H9 (cell line): ENCODE measurements at regions not wholly inside any gene's neighbourhood (a gene's known extent, or its start where the extent isn't known, plus 50 kb on each side); places are given as distances from the start of the nearest gene placed in this dataset.

Experiments
- DNase-seq: peaks from one replicate; pipeline ENCODE4 v3.0.0-alpha.2; 2017
- H2AFZ ChIP-seq: one replicate; pipeline ENCODE4 v1.6.1; 2013; ENCODE audit warnings: mild to moderate bottlenecking, low read length, control low read depth, moderate library complexity
- H2AK5ac ChIP-seq: 2 replicates; pipeline ENCODE4 v1.6.1; 2013; ENCODE audit warnings: low read length, control low read depth, mixed read lengths; ENCODE audit not compliant: insufficient read length
- H2BK120ac ChIP-seq: one replicate; pipeline ENCODE4 v1.6.1; 2013; ENCODE audit warnings: low read depth, mild to moderate bottlenecking, low read length, control low read depth, inconsistent platforms; ENCODE audit not compliant: poor library complexity, severe bottlenecking
- H2BK12ac ChIP-seq: 2 replicates; pipeline ENCODE4 v1.6.1; 2013; ENCODE audit warnings: low read length, control low read depth, mixed read lengths, low read depth; ENCODE audit not compliant: insufficient read length
- H2BK15ac ChIP-seq: 2 replicates; pipeline ENCODE4 v1.6.1; 2013; ENCODE audit warnings: low read depth, low read length, control low read depth
- H2BK20ac ChIP-seq: one replicate; pipeline ENCODE4 v1.6.1; 2013; ENCODE audit warnings: low read depth, mild to moderate bottlenecking, low read length, control low read depth, inconsistent platforms; ENCODE audit not compliant: poor library complexity, severe bottlenecking
- H2BK5ac ChIP-seq: 2 replicates; pipeline ENCODE4 v1.6.1; 2013; ENCODE audit warnings: low read length, control low read depth, mixed read lengths; ENCODE audit not compliant: insufficient read length
- H3K14ac ChIP-seq: 2 replicates; pipeline ENCODE4 v1.6.1; 2013; ENCODE audit warnings: low read length, control low read depth; ENCODE audit not compliant: insufficient read depth
- H3K18ac ChIP-seq: 2 replicates; pipeline ENCODE4 v1.6.1; 2013; ENCODE audit warnings: low read depth, mild to moderate bottlenecking, mixed read lengths, low read length, control low read depth; ENCODE audit not compliant: insufficient read length
- H3K23ac ChIP-seq: 2 replicates; pipeline ENCODE4 v1.6.1; 2013; ENCODE audit warnings: low read length, control low read depth, mixed read lengths, low read depth; ENCODE audit not compliant: insufficient read length
- H3K23me2 ChIP-seq: 2 replicates; pipeline ENCODE4 v1.6.1; 2013; ENCODE audit warnings: low read depth, mild to moderate bottlenecking, mixed read lengths, low read length, control low read depth; ENCODE audit not compliant: insufficient read length, poor library complexity, severe bottlenecking
- H3K27ac ChIP-seq: 2 replicates; pipeline ENCODE4 v1.5.1; 2013; ENCODE audit warnings: low read length, control low read depth, mixed read lengths, low read depth; ENCODE audit not compliant: insufficient read length
- H3K27me3 ChIP-seq: 2 replicates; pipeline ENCODE4 v1.6.1; 2013; ENCODE audit warnings: low read length, control low read depth, inconsistent platforms; ENCODE audit not compliant: insufficient read depth
- H3K4ac ChIP-seq: 2 replicates; pipeline ENCODE4 v1.6.1; 2013; ENCODE audit warnings: low read depth, mild to moderate bottlenecking, control low read depth, inconsistent platforms, low read length, moderate library complexity
- H3K4me1 ChIP-seq: 2 replicates; pipeline ENCODE4 v1.6.1; 2013; ENCODE audit warnings: low read length, control low read depth, inconsistent platforms; ENCODE audit not compliant: insufficient read depth
- H3K4me2 ChIP-seq: 2 replicates; pipeline ENCODE4 v1.6.1; 2013; ENCODE audit warnings: low read length, control low read depth, mixed read lengths; ENCODE audit not compliant: insufficient read length, insufficient read depth
- H3K56ac ChIP-seq: 2 replicates; pipeline ENCODE4 v1.6.1; 2013; ENCODE audit warnings: low read depth, mild to moderate bottlenecking, mixed read lengths, low read length, control low read depth; ENCODE audit not compliant: insufficient read length
- H3K79me1 ChIP-seq: 2 replicates; pipeline ENCODE4 v1.6.1; 2013; ENCODE audit warnings: low read depth, mild to moderate bottlenecking, moderate library complexity, low read length, control low read depth, inconsistent platforms; ENCODE audit not compliant: insufficient read depth, poor library complexity, severe bottlenecking
- H3K79me2 ChIP-seq: 2 replicates; pipeline ENCODE4 v1.6.1; 2013; ENCODE audit warnings: low read length, control low read depth, inconsistent platforms; ENCODE audit not compliant: insufficient read depth
- H3K9ac ChIP-seq: 2 replicates; pipeline ENCODE4 v1.6.1; 2013; ENCODE audit warnings: low read length, control low read depth, mixed read lengths; ENCODE audit not compliant: insufficient read length; ENCODE audit errors: extremely low read depth
- H3K9me3 ChIP-seq: one replicate; pipeline ENCODE4 v1.6.1; 2013; ENCODE audit warnings: low read depth, low read length, inconsistent platforms; ENCODE audit not compliant: control insufficient read depth
- H3T11ph ChIP-seq: one replicate; pipeline ENCODE4 v1.6.1; 2013; ENCODE audit warnings: mild to moderate bottlenecking, low read length, control low read depth, inconsistent platforms
- H4K20me1 ChIP-seq: one replicate; pipeline ENCODE4 v1.6.1; 2013; ENCODE audit not compliant: control insufficient read depth, insufficient read length, insufficient read depth
- H4K5ac ChIP-seq: 2 replicates; pipeline ENCODE4 v1.6.1; 2013; ENCODE audit warnings: low read depth, mild to moderate bottlenecking, mixed read lengths, low read length, control low read depth; ENCODE audit not compliant: insufficient read length
- H4K8ac ChIP-seq: replicated peaks from 2 replicates; pipeline ENCODE4 v1.6.1; 2013; ENCODE audit warnings: low read length, control low read depth, mixed read lengths, low read depth; ENCODE audit not compliant: insufficient read length
- H4K91ac ChIP-seq: 2 replicates; pipeline ENCODE4 v1.6.1; 2013; ENCODE audit warnings: low read depth, mild to moderate bottlenecking, moderate library complexity, mixed read lengths, low read length, control low read depth; ENCODE audit not compliant: insufficient read length
- H3K27ac Mint-ChIP-seq, 3 experiments: 2 replicates in 2 of 3; 3 replicates in 1 of 3; pipeline ENCODE4 v1.8.0; 2020 to 2021; ENCODE audit warnings: mixed read lengths in 3 of 3, mild to moderate bottlenecking in 1 of 3, moderate library complexity in 1 of 3
- H3K27me3 Mint-ChIP-seq: 2 replicates; pipeline ENCODE4 v1.8.0; 2021; ENCODE audit warnings: low read depth, mild to moderate bottlenecking, moderate library complexity, mixed read lengths
- H3K36me3 Mint-ChIP-seq, 3 experiments: 2 replicates in 2 of 3; 3 replicates in 1 of 3; pipeline ENCODE4 v1.8.0; 2020 to 2021; ENCODE audit warnings: low read depth in 3 of 3, mixed read lengths in 3 of 3; ENCODE audit not compliant: insufficient read depth in 1 of 3
- H3K4me1 Mint-ChIP-seq, 2 experiments: 2 replicates each; pipeline ENCODE4 v1.8.0; 2020; ENCODE audit warnings: mixed read lengths in 2 of 2
- H3K4me3 Mint-ChIP-seq, 2 experiments: 2 replicates in 1 of 2; 3 replicates in 1 of 2; pipeline ENCODE4 v1.8.0; 2020 to 2021; ENCODE audit warnings: mild to moderate bottlenecking in 2 of 2, mixed read lengths in 2 of 2, moderate library complexity in 1 of 2
- H3K9me3 Mint-ChIP-seq, 2 experiments: 2 replicates in 1 of 2; 3 replicates in 1 of 2; pipeline ENCODE4 v1.8.0; 2020; ENCODE audit warnings: mild to moderate bottlenecking in 2 of 2, mixed read lengths in 2 of 2, moderate library complexity in 1 of 2
- CTCF ChIP-seq: fragments of 200-600 bp; sonication (generic); conservative IDR thresholded peaks from 3 replicates; pipeline ENCODE4 v1.8.0; 2021; ENCODE audit warnings: antibody characterized with exemption, mild to moderate bottlenecking
- WGBS: extraction: QIAGEN DNeasy Blood & Tissue Kit; methylation state at CpG from one replicate; pipeline ENCODE4 v1.1.7; 2013; ENCODE audit warnings: missing lambda C conversion rate, low lambda C conversion rate, mixed read lengths; ENCODE audit not compliant: insufficient read length; ENCODE audit errors: extremely low coverage; 5-methylcytosine and 5-hydroxymethylcytosine counted together

GRCh38 chr1:59029411-59030167 lies 245.7 kb upstream of the JUN start:
- Histone ChIP-seq H3K27ac (no peak overlapping the region), H2BK20ac (no peak overlapping the region), H4K91ac (no peak overlapping the region), H2AFZ (no peak overlapping the region), H2BK15ac (no peak overlapping the region), H3K4me1 (no peaks in the 10 kb centered on the region; the same call in 1 of the 2 replicates), H3K9me3 (no peaks in the 10 kb centered on the region), H3K4ac (no peak overlapping the region), H3K4me2 (no peak overlapping the region), H2BK120ac (no peak overlapping the region), H4K8ac (no peak overlapping the region), H3K27me3 (no peaks in the 10 kb centered on the region), H4K20me1 (no peaks in the 10 kb centered on the region), H3K56ac (no peak overlapping the region), H3K9ac (no peak overlapping the region), H3K79me1 (no peaks in the 10 kb centered on the region), H3K18ac (no peak overlapping the region), H4K5ac (no peak overlapping the region), H3T11ph (no peak overlapping the region), H3K23me2 (no peaks in the 10 kb centered on the region), H3K79me2 (no peaks in the 10 kb centered on the region), H3K23ac (no peak overlapping the region), H2BK5ac (no peak overlapping the region), H3K14ac (no peak overlapping the region), H2BK12ac (no peak overlapping the region), H2AK5ac (no peak overlapping the region)
- H3K4me1 Mint-ChIP-seq: no peaks in the 10 kb centered on the region
- no peaks in the 10 kb centered on the region for H3K36me3 Mint-ChIP-seq
- TF ChIP-seq CTCF: no peak
- no peaks in the 10 kb centered on the region for H3K9me3 Mint-ChIP-seq
- H3K4me3 Mint-ChIP-seq: no peak overlapping the region
- no peak overlapping the region for H3K27ac Mint-ChIP-seq
- peaks cover 1% of the 10 kb centered on the region; the same call in 1 of the 2 replicates for H3K27me3 Mint-ChIP-seq
- no CpG with 5 or more reads among the region's 5 CpGs for WGBS
- no peak for DNase-seq
